IMR-90 (cell line): ENCODE measurements at regions not wholly inside any gene's neighbourhood (a gene's known extent, or its start where the extent isn't known, plus 50 kb on each side); places are given as distances from the start of the nearest gene placed in this dataset.

Experiments used
- BHLHE40 ChIP-seq: fragments of 150-350 bp; IDR thresholded peaks from 2 replicates; pipeline ENCODE4 v1.6.1; 2016; ENCODE audit warnings: mild to moderate bottlenecking, low read depth, low read length
- CEBPB ChIP-seq: IDR thresholded peaks from 2 replicates; pipeline ENCODE4 v1.6.1; 2012; ENCODE audit warnings: low read depth, low read length, improper control_type of control experiment
- MXI1 ChIP-seq: IDR thresholded peaks from 2 replicates; pipeline ENCODE4 v1.6.1; 2012; ENCODE audit warnings: low read depth, mild to moderate bottlenecking, low read length, moderate library complexity, borderline replicate concordance
- POLR2A ChIP-seq: IDR thresholded peaks from 2 replicates; pipeline ENCODE4 v1.6.1; 2012; ENCODE audit warnings: mild to moderate bottlenecking, low read depth, low read length
- RAD21 ChIP-seq: IDR thresholded peaks from 2 replicates; pipeline ENCODE4 v1.6.1; 2012; ENCODE audit warnings: low read length, improper control_type of control experiment
- RCOR1 ChIP-seq: IDR thresholded peaks from 2 replicates; pipeline ENCODE4 v1.6.1; 2012; ENCODE audit warnings: mild to moderate bottlenecking, low read length, improper control_type of control experiment; ENCODE audit not compliant: insufficient replicate concordance
- RFX5 ChIP-seq: IDR thresholded peaks from 2 replicates; pipeline ENCODE4 v1.8.0; 2012; ENCODE audit warnings: low read depth, mild to moderate bottlenecking, low read length, moderate library complexity
- SMC3 ChIP-seq: fragments of 150-350 bp; IDR thresholded peaks from 2 replicates; pipeline ENCODE4 v1.6.1; 2016; ENCODE audit warnings: low read depth, mild to moderate bottlenecking, antibody characterized with exemption, low read length, moderate library complexity
- TF ChIP-seq, protein P1 (sequence below): conservative IDR thresholded peaks from 2 replicates; pipeline ENCODE4 v1.5.1; 2012; ENCODE audit warnings: mild to moderate bottlenecking, low read depth, low read length, improper control_type of control experiment
- TF ChIP-seq, protein P2 (sequence below): fragments of 150-350 bp; IDR thresholded peaks from 2 replicates; pipeline ENCODE4 v1.6.1; 2017; ENCODE audit warnings: mild to moderate bottlenecking, antibody characterized with exemption, low read length, low read depth

DNA sequence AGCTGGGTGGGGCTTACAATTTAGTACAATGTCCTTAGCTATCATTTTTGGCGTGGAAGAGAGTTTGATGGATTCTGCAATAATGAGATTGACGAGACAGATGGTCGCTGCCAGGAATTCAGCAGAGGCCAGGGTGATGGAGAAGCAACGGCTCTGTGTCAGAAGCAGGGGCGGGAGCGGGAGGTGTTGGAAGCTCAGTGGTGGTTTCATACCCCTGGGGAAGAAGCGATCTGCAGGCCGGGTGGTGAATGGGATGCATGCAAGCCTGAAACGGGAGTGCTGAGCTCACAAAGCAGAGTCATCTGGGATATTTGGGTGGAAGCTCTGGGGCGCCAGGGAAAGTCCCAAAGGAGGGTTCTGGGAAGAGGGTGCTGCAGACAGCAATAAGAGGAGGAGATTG lies 370.8 kb downstream of the ZNF536 start:
- TF ChIP-seq, protein P1, sequence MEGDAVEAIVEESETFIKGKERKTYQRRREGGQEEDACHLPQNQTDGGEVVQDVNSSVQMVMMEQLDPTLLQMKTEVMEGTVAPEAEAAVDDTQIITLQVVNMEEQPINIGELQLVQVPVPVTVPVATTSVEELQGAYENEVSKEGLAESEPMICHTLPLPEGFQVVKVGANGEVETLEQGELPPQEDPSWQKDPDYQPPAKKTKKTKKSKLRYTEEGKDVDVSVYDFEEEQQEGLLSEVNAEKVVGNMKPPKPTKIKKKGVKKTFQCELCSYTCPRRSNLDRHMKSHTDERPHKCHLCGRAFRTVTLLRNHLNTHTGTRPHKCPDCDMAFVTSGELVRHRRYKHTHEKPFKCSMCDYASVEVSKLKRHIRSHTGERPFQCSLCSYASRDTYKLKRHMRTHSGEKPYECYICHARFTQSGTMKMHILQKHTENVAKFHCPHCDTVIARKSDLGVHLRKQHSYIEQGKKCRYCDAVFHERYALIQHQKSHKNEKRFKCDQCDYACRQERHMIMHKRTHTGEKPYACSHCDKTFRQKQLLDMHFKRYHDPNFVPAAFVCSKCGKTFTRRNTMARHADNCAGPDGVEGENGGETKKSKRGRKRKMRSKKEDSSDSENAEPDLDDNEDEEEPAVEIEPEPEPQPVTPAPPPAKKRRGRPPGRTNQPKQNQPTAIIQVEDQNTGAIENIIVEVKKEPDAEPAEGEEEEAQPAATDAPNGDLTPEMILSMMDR: no peak
- TF ChIP-seq POLR2A (no peak), RFX5 (no peak), RCOR1 (no peak), BHLHE40 (no peak), RAD21 (no peak), SMC3 (no peak), CEBPB (no peak), MXI1 (no peak)
- TF ChIP-seq, protein P2, sequence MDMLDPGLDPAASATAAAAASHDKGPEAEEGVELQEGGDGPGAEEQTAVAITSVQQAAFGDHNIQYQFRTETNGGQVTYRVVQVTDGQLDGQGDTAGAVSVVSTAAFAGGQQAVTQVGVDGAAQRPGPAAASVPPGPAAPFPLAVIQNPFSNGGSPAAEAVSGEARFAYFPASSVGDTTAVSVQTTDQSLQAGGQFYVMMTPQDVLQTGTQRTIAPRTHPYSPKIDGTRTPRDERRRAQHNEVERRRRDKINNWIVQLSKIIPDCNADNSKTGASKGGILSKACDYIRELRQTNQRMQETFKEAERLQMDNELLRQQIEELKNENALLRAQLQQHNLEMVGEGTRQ: no peak
